CD4-positive, alpha-beta T cell treated with Interferon gamma for 1 hour (primary cell): ENCODE measurements at regions not wholly inside any gene's neighbourhood (a gene's known extent, or its start where the extent isn't known, plus 50 kb on each side); places are given as distances from the start of the nearest gene placed in this dataset.

Experiments
- DNase-seq: peaks from one replicate; pipeline ENCODE4 v3.0.0-alpha.2; 2020

DNA sequence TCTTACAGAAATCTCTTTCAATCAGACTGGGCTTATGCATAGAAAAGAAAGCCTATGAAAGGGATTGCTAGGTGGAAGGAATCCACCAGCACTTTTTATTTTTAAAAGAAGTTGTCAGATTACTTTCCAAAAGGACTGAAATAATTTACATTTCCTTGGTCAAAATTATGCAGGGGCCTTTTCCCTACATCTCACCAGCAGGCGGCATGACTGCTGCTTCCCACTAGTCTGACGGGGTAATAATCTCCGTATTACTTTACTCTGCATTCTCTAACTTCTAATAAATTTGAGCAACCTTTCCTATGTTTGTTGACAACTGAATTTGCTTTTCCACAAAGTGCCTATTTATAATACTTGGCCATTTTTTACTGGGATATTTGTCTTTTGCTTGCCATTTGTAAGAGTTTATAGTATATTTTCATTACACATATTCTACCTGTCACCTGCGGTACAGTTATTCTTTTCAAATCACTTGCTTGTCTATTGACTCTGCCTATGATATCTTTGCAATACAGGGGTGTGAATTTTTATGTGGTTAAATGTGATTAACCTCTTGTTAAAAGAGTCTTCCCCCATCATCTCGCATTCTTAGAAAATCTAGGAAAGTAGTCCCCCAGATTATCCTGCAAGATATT is 51.9 kb upstream of the USP47 start:
- DNase-seq = no peak

GRCh38 chr11:11788063-11788710 is 53.6 kb upstream of the USP47 start:
- DNase-seq = no peak

GRCh38 chr11:11787305-11788062 is 54.3 kb upstream of the USP47 start:
- peak; percentile 54 for DNase-seq

- no peak for DNase-seq
Observed at GRCh38 chr11:11786771-11787170, 55.0 kb upstream of the USP47 start.

DNA sequence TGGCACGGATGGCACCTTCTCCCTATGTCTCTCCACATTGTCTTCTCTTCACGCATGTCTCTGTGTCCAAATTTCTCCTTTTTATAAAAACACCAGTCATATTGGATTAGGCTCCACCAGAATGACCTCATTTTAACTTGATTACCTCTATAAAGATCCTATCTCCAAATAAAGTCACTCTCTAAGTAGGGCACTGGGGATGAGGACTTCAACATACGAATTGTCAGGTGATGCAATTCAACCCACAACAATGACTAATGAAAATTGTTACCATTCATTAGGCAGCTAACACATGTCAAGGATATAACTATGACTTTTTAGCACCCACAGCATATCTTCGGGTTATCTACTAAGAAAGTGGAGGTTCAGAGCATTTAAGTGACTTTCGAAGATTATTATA is 55.5 kb upstream of the USP47 start:
- no peak for DNase-seq

- DNase-seq = no peak
Observed at GRCh38 chr11:11782532-11783110, 59.2 kb upstream of the USP47 start.

- DNase-seq = no peak
Observed at GRCh38 chr11:11780858-11781257, 60.9 kb upstream of the USP47 start.

DNA sequence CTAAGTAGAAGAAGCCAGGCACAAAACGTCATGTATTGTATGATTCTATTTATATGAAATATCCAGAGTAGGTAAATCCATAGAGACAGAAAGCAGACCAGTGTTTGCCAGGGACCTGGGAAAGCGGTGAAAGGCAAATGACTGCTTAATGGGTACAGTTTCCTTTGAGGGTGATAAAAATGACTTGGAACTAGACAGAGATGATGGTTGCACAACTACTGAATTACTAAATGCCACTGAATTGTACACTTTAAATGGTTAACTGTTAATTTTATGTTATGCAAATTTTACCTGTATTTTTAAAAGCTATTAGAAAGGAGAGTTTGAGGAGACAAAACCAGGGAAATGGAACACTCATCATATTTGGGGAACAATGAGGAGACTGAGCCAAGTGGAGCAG is 61.8 kb upstream of the USP47 start:
- no peak for DNase-seq

DNA sequence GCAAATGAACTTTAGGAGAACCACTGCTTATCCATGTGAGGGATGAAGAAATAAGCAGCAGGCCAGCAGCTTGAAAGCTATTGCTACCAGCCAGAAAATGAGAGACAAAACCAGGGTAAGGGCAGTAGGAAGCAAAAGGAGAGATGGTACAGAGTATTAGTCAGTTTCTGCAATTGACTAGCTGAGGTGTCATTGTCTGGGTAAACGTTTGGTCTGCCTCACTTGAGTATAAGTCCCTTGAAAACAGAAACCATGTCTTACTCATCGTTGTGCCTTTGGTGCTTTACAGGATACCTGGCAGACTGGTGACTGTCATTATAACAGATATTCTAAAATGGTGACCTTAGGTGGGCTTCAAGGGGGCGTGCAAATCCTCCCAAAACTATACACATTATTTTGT is 63.9 kb upstream of the USP47 start:
- DNase-seq = no peak

DNA sequence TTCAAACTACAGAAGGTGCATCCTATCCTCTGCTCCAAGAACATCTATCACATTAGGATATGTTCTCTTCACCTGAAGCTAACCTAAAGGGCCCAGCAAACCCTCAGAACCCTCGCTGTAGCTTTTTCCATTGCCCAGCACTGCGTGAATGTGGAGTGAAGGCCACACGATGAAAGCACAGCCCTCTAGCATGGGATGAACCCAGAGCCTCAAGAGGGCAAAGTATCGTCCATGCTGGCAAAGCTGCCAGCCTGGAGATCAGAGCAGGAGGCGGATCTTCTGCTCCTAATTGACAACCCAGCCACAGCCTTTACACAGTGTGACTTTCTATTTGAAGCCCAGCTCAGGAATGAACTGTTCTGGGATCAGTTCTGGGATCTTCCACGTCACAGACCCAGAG is 65.1 kb upstream of the USP47 start:
- DNase-seq = no peak

DNA sequence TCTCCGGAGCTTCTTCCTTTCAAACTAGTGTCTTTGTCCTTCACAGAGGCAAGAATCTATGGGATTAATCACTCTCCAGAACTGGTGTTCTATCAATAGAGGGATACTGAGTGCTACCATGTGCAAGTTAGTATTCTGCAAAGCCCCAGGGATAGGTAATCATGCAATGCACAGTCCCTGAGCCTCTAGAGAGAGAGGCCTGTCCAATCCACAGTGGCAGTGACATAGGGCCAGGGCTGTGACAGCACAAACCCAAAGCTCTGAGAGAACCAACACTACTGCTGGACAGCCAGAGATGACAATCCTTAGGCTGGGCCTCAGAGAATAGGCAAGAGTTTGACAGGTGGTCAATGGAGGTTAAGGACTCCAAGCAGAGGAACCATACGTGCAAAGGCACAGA is 66.8 kb upstream of the USP47 start:
- DNase-seq = no peak

- no peak for DNase-seq
Observed at GRCh38 chr11:11772865-11773515, 68.8 kb upstream of the USP47 start.

- DNase-seq = no peak
Observed at GRCh38 chr11:11770921-11771486, 70.8 kb upstream of the USP47 start.

DNA sequence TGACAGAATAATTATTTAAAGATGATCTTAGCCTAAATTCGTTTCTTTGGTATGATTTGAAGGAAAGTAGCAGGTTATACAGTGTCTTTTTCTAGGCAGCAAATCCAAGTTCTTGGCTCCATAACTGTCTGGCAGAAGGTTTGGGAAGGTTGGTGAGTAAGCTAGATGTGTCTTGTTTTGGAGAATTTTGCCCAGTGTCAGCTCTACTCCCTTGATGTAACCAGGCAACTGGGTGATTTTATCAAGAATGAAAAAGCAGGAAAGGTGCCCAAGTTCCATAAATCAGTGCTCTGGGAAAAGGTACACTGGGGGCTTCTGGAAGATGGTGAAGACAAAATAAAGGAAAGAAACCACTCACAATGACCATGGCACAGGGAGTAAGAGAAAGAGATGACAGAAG is 71.5 kb upstream of the USP47 start:
- no peak for DNase-seq

GRCh38 chr11:11769782-11770181 is 72.0 kb upstream of the USP47 start:
- DNase-seq = no peak

GRCh38 chr11:11769362-11769761 is 72.4 kb upstream of the USP47 start:
- DNase-seq = no peak

- DNase-seq = no peak
Observed at GRCh38 chr11:11764423-11764803, 77.4 kb upstream of the USP47 start.

DNA sequence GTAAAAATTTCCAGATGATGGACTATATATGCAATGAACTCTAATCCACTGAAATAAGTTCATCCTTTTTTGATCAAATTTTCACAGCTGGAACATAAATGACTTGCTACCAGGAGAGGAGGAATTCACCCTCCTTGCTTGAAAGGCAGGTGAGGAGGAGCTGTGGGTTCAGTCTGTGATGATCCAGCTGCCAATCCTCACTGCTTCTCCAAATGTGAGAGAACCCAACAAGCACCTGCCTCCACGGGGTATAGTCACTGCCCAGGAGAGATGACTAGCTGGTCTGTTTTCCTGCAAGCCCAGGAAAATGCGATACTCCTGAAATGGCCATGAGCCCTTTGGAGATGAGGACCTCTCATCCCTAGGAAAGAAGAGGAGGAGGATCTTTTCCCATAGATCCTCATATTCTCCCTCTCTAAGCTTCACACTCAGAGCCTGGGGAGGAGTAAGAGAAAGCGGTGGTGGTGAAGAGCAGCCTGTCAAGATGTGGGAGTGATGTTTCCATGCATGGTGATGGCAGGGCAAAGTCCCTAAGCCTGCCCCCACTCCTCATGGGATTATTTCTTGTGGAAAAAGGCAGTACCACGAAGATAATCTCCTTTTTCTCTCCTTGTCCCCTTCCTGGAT is 77.9 kb upstream of the USP47 start:
- DNase-seq = no peak

DNA sequence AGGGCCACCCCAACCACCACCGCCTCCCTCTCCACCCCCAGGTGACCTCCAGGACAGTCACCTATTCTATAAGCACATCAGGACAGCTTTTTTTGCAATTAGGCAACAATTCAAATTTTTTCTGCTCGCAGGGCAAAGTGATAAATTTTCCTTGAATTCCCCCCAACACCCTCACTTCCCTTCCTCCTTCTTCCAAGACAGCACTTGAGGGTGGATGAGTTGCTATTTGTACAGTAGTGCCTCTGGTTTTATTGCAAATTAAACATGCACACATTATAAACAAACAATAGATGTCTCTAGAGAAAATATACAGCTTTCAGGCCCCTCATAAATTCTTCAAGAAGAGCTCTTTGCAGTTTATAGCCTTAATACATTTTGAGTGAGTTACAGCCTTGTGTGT is 80.9 kb upstream of the USP47 start:
- DNase-seq = no peak

DNA sequence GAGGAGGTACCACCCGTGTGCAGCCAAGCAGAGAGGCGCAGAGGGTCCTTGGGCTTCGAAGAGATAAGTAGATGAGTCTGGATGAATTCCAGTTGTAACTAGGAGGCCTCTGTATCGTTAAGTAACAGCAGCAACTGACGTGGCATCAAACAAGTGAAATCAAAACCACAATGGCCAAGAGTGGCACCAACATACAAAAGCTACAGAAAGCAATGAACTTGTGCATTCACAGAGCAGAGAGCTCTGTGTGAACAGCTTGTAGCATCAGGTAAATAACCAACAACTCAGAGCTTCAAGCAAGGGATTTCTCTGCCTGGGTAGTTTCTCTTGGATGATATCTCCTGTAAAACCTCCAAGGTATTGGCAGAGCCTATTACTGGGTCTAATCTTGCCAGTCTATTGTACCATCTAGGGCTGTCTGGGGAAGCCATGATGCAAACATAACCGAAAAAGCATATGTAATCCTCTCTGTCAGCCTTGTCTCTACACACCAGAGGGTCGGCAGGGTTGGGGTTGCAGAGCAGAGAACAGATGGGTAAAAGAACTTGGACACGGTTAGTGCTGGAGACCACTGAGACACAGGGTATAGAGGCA is 83.1 kb upstream of the USP47 start:
- DNase-seq = no peak

DNA sequence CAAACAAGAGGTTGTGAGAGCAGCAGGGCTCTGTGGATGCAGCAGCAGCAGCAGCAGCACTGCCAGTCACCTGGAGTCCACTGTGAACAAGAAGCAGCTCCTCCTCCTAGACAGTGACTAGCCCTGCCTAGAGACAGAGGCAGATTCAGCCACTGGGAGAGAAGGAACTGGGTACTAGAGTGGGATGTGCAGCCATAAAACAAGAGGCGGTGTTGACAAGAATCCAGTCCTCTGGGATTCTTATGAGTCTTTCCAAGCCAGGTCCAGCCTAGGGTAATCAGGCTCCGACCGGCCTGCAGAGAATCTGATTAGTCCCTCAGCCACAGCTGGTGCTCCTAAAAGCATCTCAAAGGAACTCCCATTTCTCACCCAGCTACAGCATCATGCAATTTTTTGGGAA is 83.9 kb upstream of the USP47 start:
- no peak for DNase-seq

DNA sequence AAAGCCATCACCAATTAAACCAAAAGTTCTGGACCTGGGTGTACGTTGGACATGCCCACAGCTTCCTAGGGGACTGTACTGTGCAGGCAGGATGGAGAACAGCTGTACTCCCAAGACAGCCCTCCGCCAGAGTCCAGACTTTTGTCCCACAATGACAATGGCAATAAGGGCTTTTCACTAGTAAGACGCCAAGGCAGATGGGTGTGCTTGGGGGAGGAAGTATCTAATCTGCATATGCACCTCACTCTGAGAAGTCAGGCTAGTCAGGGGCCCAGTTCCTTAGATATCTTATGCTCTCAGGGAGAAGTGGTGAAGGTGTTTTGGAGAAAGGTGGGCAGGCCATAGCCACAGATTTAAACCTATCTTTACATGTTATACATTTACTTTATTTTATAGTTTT is 85.1 kb upstream of the USP47 start:
- DNase-seq = no peak
